WI38 (cell line): ENCODE measurements at regions not wholly inside any gene's neighbourhood (a gene's known extent, or its start where the extent isn't known, plus 50 kb on each side); places are given as distances from the start of the nearest gene placed in this dataset.
"Not testable (repeated sequence)": the region's sequence is repeated elsewhere in the genome, so short reads cannot be mapped to it uniquely, and the experiment has no call there.

ENCODE experiments used
- H3K4me3 ChIP-seq: 2 replicates; pipeline ENCODE4 v1.5.1; 2011; ENCODE audit warnings: low read depth, mild to moderate bottlenecking, control low read depth, low read length
- TF ChIP-seq, protein P1 (sequence below): IDR thresholded peaks from 2 replicates; pipeline ENCODE4 v1.5.1; 2012; ENCODE audit warnings: low read depth, mild to moderate bottlenecking, control low read depth, low read length

GRCh38 chr14:37698840-37699777, 103.7 kb downstream of the TTC6 start:
- H3K4me3 ChIP-seq: no peak overlapping the region
- TF ChIP-seq, protein P1, sequence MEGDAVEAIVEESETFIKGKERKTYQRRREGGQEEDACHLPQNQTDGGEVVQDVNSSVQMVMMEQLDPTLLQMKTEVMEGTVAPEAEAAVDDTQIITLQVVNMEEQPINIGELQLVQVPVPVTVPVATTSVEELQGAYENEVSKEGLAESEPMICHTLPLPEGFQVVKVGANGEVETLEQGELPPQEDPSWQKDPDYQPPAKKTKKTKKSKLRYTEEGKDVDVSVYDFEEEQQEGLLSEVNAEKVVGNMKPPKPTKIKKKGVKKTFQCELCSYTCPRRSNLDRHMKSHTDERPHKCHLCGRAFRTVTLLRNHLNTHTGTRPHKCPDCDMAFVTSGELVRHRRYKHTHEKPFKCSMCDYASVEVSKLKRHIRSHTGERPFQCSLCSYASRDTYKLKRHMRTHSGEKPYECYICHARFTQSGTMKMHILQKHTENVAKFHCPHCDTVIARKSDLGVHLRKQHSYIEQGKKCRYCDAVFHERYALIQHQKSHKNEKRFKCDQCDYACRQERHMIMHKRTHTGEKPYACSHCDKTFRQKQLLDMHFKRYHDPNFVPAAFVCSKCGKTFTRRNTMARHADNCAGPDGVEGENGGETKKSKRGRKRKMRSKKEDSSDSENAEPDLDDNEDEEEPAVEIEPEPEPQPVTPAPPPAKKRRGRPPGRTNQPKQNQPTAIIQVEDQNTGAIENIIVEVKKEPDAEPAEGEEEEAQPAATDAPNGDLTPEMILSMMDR: no peak

DNA sequence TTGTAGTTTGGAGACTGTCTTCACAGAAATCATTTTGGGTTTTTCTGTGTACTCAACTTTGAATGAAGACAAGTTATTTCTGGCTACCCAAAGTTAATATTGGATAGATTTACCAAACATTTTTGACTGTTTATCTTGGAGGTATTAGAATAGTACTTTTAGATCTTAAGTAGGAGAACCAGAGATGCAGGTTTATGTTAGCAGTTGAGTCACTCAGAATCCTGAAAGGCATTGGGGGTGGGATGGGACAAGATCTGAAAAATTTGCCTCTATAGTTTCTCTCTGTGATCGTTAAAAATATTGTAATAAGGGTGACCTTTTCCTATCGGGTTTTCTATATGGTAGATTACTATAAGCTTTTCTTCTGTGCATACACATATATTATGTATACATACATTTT, 112.3 kb downstream of the TTC6 start:
- H3K4me3 ChIP-seq: no peak overlapping the region
- TF ChIP-seq, protein P1: no peak

DNA sequence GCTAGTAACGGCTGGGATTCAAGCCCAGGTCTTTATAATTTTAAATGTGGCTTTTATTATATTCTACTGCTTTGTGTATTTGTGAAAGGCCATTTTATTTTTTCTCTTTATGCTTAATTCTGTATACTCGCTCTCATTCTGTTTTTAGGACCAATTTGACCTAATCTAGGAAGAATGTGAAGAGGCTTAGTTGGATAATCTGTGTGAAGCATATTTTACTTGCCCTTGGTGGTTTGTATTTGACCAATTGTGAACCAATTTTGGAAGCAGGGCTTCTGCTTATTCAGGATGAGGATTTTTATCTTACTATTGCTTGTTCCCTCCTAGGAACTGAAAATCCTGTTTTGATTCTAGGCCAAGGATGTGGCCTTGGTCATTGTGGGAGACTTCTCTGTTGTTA, 113.1 kb downstream of the TTC6 start:
- H3K4me3 ChIP-seq: no peak overlapping the region
- TF ChIP-seq, protein P1: no peak

- TF ChIP-seq, protein P1: no peak; the same call in 1 of the 2 replicates
- no peak overlapping the region for H3K4me3 ChIP-seq
Observed at GRCh38 chr14:37709419-37710195, 114.2 kb downstream of the TTC6 start.

- TF ChIP-seq, protein P1: no peak
- H3K4me3 ChIP-seq: no peak overlapping the region
Observed at GRCh38 chr14:37711356-37711830, 116.0 kb downstream of the TTC6 start.

GRCh38 chr14:37711831-37712475, 116.5 kb downstream of the TTC6 start:
- TF ChIP-seq, protein P1: no peak

GRCh38 chr14:37712476-37712860, 117.0 kb downstream of the TTC6 start:
- not testable (repeated sequence) for H3K4me3 ChIP-seq

More at GRCh38 chr14:37711831-37712475, 116.5 kb downstream of the TTC6 start:
- H3K4me3 ChIP-seq: no peak overlapping the region
